NOMO-1 treated with DMSO at 0.1 percent for 48 hours (cell line): ENCODE measurements at regions not wholly inside any gene's neighbourhood (a gene's known extent, or its start where the extent isn't known, plus 50 kb on each side); places are given as distances from the start of the nearest gene placed in this dataset.
"Not testable (repeated sequence)": the region's sequence is repeated elsewhere in the genome, so short reads cannot be mapped to it uniquely, and the experiment has no call there.

Experiments used
- DNase-seq: peaks from one replicate; lab custom pipeline; 2025; ENCODE audit not compliant: unreplicated experiment; lab: John Stamatoyannopoulos, UW

DNA sequence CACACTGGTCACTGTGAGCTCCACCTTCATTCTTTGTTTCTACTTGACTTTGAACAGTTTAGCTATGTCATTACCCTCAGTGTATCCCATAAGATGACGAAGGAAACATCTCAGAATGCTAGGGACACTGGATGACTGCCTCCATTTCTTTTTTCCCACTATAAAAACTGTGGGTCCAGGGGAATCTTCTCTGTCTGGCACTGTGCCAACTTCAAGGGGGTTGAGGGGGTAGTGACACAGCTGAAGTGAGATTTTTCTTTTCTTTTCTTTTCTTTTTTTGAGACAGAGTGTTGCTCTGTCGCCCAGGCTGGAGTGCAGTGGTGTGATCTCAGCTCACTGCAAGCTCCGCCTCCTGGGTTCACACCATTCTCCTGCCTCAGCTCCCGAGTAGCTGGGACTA is 302.6 kb upstream of the TARS1 start:
- DNase-seq, result not testable (repeated sequence)

DNA sequence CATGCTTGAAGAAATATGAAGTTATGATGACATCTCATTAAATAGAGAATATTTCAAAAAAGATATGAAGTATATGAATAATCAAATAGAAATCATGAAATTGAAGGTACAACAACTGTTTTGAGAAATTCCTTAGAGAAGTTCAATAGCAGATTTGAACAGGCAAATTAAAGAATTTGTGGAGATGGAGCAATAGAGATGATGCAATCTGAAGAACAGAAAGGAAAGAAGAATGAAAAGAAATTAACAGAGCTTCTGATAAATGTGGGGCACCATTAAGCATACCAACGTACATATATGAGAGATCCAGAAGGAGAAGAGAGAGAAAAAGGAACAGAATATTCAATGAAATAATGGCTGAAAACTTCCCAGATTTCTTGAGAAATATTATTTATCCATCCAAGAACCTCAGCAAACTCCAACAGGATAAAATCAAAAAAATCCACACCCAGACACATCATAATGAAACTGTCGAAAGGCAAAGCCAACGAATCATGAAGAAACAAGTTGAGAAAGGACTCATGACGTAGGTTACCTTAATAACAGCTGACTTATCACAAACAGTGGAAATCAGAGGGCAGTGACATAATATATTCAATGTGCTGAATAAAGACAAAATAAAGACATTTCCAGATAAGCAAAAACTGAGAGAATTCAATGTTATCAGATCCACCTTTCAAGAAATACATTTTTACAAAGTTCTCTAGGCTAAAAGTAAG is 297.2 kb upstream of the TARS1 start:
- no peak for DNase-seq

GRCh38 chr5:33146881-33147280 is 293.9 kb upstream of the TARS1 start:
- no peak for DNase-seq

- no peak for DNase-seq
Observed at GRCh38 chr5:33148076-33148513, 292.7 kb upstream of the TARS1 start.

GRCh38 chr5:33153372-33153771 is 287.4 kb upstream of the TARS1 start:
- no peak for DNase-seq

DNA sequence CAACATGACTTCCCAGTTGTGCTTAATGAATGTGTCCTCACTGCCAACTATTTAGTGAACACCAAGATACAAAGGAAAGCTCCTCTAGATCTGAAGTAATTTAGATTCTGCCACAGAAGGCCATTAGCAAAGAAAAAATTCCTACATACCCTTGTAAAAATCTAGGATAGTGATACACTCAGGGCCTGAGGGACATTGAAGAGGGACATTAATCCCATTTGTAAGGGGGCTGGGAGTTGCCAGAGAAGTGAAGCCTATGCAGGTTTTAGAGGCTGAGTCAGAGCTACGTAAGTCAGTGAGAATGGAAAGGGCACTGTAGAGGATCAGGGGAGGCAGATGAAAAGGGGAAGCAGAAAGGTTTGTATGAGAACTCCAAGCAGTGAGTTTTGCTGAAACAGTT is 286.9 kb upstream of the TARS1 start:
- no peak for DNase-seq

DNA sequence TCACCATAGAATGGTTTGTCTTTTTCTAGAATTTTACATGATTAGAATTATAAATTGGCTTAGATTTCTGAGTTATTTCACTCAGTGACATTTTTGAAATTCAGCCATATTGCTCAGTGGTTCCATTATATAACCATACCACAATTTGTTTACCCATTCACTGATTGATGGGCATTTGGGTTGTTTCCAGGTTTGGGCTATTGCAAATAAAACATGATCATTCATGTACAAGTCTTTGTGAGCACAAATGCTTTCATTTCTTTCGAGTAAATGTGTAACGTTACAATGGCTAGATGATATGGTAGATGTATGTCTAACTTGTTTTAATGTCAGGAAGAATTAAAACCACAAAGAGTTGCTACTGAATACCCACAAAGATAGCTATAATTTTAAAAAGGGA is 279.9 kb upstream of the TARS1 start:
- no peak for DNase-seq

DNA sequence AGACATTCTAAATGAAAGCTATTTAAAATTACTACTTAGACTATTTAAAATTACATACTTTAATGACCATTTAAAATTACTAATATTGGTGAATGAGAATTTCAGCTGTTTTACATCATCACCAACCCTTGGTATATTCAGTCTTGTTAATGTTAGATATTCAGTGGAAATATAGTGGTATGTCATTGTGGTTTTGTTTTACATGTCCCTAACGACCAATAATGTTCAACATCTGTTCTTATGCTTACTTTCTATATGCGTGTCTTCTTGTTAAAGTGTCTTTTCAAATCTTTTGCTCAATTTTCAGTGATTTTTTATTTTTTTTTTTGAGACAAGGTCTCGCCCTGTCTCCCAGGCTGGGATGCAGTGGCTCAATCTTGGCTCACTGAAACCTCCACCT is 279.3 kb upstream of the TARS1 start:
- no peak for DNase-seq

- no peak for DNase-seq
Observed at GRCh38 chr5:33162057-33162456, 278.7 kb upstream of the TARS1 start.

DNA sequence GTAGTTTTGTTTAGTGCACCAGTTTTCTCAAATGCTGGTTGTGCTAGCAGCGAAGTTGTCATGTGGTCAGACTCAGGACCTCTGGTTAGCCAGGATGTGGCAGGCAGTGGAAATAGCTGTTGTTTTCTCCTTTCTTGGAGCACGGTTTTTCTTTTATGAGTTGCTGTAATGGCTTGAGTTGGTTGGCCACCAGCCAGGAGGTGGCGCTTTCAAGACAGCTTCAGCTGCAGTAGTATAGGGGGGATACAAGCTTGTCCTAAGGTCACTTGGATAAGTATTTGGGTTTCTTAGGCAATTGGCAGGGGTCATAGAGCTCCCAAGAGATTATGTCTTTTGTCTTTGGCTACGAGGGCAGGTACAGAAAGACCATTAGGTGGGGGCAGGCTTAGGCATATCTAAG is 274.2 kb upstream of the TARS1 start:
- no peak for DNase-seq

DNA sequence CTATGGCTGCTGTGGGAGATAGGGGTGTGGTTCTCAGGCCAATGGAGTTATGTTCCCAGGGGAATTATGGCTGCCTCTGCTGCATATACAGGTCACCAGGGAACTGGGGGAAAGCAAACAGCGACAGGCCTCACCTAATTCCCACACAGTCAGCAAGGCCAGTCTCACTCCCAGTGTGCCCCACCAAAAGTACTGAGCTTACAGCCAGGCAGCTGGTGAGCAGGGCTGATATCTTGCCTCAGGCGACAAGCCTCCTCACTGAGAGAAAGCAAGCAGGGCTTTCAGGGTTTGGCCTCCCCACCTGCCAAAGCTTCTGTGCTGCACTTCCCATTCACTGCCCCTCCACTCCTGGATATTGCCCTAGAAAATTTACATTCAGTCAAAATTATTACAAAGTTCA is 273.8 kb upstream of the TARS1 start:
- DNase-seq, result no peak

DNA sequence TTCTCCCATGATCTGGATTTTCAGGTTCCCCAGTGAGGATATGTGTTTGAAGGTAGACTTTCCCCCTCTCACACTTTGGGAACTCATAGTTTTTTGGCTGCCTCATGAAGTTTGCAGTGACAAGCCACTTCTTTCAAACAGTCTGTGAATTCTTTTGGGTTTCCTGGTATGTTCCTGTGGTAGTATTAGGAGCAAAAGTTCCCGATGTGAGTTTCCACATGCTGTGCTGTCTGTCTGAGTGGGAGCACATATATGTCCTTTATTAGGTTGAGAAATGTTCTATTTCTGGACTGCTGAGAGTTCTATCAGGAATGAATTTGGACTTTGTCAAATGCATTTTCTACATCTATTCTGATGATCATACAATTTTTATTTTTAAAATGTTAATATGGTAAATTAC is 273.2 kb upstream of the TARS1 start:
- DNase-seq, result no peak

- DNase-seq, result no peak
Observed at GRCh38 chr5:33170411-33170810, 270.4 kb upstream of the TARS1 start.

DNA sequence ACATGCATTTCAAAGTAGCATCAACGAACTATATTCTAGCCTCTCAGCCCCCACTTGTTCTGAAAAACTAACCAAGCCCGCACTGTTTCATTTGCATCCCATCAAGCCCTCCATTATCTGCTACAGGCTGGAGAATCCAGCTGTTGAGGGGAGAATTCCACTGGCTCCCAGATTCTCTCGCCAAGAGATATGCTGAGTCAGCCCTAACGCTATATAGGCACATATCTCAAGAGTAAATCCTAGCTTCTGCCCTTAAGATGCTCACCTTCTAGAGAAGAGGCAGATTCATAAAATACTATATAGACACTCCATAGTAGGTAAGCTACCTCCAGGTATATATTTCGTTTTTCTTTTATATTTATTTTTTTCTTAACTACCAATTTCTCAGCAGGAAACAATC is 266.4 kb upstream of the TARS1 start:
- DNase-seq, result no peak

GRCh38 chr5:33179301-33179700 is 261.5 kb upstream of the TARS1 start:
- DNase-seq, result no peak

DNA sequence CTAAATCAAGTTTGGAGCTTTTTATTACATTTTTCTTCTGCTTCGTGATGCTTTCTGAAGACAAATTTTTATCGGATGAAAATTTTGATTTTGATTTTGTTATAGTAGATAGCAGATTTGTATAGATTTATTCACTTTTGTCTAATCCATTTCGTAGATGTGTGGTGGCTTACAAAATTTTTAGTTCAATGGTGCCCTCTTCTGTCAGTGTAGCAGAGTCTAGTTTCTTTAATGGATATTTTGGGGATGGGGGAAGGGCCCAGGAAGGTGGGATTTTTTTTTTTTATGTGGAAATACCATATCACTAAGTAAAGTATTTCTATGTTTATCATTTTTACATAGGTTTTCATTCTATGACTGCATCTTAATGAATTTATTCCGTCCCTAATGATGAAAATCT is 259.9 kb upstream of the TARS1 start:
- DNase-seq, result peak; percentile 21

DNA sequence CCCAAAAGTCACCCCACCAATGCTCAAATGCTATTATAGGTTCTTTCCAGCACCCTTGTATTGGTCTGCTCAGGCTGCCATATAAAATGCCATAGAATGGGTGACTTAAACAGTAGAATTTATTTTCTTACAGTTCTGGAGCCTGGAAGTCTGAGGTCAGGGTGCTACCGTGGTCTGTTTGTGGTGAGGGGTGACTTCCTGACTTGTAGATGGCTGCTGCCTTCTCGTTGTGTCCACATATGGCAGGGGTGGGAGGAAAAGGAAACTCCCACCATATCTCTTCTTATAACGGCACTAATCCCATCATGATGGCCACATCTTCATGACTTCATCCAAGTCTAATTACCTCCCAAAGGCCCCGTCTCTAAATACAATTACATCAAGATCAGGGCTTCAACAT is 257.8 kb upstream of the TARS1 start:
- DNase-seq, result no peak

DNA sequence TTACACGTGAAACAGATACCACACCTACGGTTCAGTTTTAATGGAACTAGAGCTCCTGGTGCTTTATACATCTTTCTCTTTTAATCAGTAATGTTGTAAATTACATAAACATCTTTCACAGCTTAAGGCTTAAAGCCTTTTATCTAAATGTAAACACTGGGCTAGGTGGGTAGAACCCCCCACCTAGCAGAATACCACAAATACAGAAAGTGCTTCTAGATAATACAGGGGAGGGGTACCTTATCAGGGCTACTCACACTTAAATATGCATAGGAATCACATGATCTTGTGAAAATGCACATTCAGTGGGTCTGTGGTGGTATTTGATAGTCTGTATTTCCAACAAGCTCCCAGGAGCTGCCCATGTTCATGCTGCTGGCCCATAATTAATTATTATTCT is 256.4 kb upstream of the TARS1 start:
- DNase-seq, result no peak

DNA sequence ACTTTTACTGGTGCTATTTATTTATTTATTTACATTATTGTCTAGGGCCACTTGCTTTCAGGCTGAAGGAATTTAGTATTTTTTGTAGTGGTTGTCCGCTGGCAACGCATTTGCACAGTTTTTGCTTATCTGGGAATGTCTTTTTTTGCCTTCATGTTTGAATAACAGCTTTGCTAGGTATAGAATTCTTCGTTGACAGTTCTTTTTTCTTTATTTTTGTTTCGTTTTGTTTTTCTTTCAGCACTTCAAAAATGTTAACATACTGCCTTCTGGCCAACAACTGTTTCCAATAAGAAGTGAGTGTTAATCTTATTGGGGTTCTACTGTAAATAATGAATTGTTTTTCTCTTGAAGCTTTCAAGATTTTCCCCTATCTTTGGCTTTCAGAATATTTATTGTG is 252.7 kb upstream of the TARS1 start:
- no peak for DNase-seq

GRCh38 chr5:33194914-33195313 is 245.9 kb upstream of the TARS1 start:
- DNase-seq, result no peak

DNA sequence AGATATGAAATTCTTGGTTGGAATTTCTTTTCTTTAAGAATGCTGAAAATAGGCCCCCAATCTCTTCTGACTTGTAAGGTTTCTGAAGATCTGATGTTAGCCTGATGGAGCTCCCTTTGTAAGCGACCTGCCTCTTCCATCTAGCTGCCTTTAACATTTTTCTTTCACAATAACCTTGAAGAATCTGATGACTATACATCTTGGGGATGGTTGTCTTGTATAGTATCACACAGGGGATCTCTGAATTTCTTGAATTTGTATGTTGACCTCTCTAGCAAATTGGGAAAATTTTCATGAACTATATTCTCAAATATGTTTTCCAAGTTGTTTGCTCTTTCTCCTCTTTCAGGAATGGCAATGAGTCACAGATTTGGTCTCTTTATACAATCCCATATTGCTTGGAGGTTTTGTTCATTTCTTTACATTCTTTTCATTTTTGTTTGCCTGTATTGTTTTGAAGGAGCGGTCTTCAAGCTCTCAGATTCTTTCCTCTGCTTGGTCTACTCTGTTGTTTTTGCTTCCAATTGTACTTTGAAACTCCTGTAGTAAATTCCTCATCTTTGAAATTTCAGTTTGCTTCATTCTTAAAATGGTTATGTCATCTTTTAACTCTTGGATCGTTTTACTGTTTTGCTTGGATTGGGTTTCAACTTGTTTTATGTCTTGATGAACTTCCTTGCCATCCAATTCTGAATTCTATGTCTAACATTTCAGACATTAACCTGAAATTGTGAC is 245.2 kb upstream of the TARS1 start:
- no peak for DNase-seq

DNA sequence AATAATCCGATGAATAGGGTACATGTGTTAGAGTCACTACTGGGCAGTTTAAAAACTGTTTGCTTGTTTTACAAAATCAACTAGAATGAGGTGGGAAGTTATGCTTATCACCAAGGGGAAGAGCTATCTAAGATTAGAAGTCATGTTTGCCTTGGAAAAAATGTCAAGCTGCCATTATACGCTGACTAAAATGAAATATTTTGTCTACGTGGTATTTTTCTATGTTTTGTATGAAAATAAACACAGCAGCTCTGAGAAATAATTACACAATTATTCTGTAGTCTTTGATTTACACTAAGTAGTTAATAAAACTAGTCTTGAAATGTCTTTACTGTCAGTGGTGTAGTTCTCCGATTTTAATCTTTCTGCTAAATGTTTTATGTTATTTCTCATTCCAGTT is 241.9 kb upstream of the TARS1 start:
- no peak for DNase-seq

GRCh38 chr5:33203931-33204330 is 236.8 kb upstream of the TARS1 start:
- no peak for DNase-seq
